ENCODE measurements at regions not wholly inside any gene's neighbourhood (a gene's known extent, or its start where the extent isn't known, plus 50 kb on each side); places are given as distances from the start of the nearest gene placed in this dataset.

DNA sequence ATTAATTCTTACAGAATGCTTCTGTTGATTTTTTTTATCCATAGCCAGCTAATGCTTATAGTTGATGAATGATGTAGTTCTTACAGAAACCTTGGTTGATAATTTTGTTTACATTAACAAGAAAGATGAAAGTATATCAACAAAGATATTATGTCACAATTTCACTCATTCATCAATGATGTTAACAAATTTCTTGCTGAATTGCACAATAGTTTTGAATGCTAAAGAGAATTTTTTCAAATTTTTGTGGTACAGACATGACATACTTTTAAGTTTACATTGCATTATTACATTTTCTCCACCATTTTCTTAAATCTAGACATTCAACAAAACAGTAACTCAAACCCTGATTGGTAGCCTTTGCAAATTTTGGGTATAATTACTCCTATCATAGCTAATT is 236.3 kb downstream of the FOXD2 start:
- Histone ChIP-seq H3K4me2 (ENCODE audit: low read length) (no peak overlapping the region), H3K9me2 (ENCODE audit: low read depth, low read length) (no peaks in the 10 kb centered on the region), H3F3A (ENCODE audit: insufficient read depth, low read length) (no peaks in the 10 kb centered on the region), H3K4me1 (ENCODE audit: insufficient read depth, low read length, severe bottlenecking) (no peaks in the 10 kb centered on the region), H3K27me3 (ENCODE audit: insufficient read depth, low read length) (no peaks in the 10 kb centered on the region), H3K9me3 (ENCODE audit: low read length) (peaks cover 4% of the 10 kb centered on the region; the same call in 1 of the 2 replicates), H3K9ac (ENCODE audit: low read length) (no peak overlapping the region), H4K20me1 (ENCODE audit: insufficient read depth, low read length) (no peaks in the 10 kb centered on the region), H3K27ac (ENCODE audit: low read depth, low read length, poor library complexity, severe bottlenecking) (no peak overlapping the region), H2AFZ (ENCODE audit: low read length) (no peak overlapping the region), H3K79me2 (ENCODE audit: insufficient read depth, low read length) (no peaks in the 10 kb centered on the region), H3K4me3 (ENCODE audit: low read depth, low read length, poor library complexity, severe bottlenecking) (no peak overlapping the region), H3K36me3 (ENCODE audit: insufficient read depth, low read length) (no peaks in the 10 kb centered on the region)
- TF ChIP-seq, protein P1, sequence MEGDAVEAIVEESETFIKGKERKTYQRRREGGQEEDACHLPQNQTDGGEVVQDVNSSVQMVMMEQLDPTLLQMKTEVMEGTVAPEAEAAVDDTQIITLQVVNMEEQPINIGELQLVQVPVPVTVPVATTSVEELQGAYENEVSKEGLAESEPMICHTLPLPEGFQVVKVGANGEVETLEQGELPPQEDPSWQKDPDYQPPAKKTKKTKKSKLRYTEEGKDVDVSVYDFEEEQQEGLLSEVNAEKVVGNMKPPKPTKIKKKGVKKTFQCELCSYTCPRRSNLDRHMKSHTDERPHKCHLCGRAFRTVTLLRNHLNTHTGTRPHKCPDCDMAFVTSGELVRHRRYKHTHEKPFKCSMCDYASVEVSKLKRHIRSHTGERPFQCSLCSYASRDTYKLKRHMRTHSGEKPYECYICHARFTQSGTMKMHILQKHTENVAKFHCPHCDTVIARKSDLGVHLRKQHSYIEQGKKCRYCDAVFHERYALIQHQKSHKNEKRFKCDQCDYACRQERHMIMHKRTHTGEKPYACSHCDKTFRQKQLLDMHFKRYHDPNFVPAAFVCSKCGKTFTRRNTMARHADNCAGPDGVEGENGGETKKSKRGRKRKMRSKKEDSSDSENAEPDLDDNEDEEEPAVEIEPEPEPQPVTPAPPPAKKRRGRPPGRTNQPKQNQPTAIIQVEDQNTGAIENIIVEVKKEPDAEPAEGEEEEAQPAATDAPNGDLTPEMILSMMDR (IDR thresholded peaks at IDR 0.05; ENCODE audit: low read length), result no peak
- no peak for TF ChIP-seq EZH2 (IDR thresholded peaks at IDR 0.05; ENCODE audit: borderline replicate concordance, low read length)

DNA sequence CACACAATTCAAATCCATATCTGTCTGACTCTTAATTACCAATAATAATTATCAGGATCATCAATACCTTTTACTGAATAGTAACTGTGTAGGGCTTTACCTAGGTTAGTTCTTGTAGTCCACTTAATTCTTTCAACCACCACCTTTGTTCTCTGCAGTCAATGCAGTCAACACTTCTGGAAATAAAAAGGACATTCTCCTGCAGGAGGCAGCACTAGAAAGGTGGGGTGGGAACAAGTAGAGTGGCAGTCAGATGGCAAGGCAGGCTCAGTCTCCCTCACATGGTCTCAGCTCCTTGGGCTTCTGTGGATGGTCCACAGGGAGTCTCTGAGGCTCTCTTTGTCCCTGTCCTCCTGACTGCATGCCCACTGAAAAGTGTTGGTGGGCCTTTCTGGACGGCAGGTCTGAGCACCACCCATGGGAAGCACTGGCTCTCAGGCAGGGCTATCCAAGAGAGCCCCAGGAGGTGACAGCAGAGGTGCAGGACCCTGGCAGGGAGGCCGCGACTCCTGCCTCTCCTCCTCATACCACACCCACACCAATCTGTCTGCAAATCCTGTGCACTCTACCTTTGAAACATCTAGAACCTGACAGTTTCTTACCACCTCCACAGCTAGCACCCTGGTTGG is 237.3 kb downstream of the FOXD2 start:
- Histone ChIP-seq H3K9me3 (ENCODE audit: low read length) (peaks cover 4% of the 10 kb centered on the region; the same call in 1 of the 2 replicates), H3K27ac (ENCODE audit: low read depth, low read length, poor library complexity, severe bottlenecking) (no peak overlapping the region), H3K79me2 (ENCODE audit: insufficient read depth, low read length) (no peaks in the 10 kb centered on the region), H4K20me1 (ENCODE audit: insufficient read depth, low read length) (no peaks in the 10 kb centered on the region), H3K36me3 (ENCODE audit: insufficient read depth, low read length) (no peaks in the 10 kb centered on the region), H3K4me1 (ENCODE audit: insufficient read depth, low read length, severe bottlenecking) (no peaks in the 10 kb centered on the region), H3K27me3 (ENCODE audit: insufficient read depth, low read length) (no peaks in the 10 kb centered on the region), H3K4me2 (ENCODE audit: low read length) (no peak overlapping the region), H3F3A (ENCODE audit: insufficient read depth, low read length) (no peaks in the 10 kb centered on the region), H3K4me3 (ENCODE audit: low read depth, low read length, poor library complexity, severe bottlenecking) (no peak overlapping the region), H3K9ac (ENCODE audit: low read length) (no peak overlapping the region), H2AFZ (ENCODE audit: low read length) (no peak overlapping the region), H3K9me2 (ENCODE audit: low read depth, low read length) (no peaks in the 10 kb centered on the region)
- TF ChIP-seq, protein P1 (IDR thresholded peaks at IDR 0.05; ENCODE audit: low read length), result no peak
- no peak for TF ChIP-seq EZH2 (IDR thresholded peaks at IDR 0.05; ENCODE audit: borderline replicate concordance, low read length)

DNA sequence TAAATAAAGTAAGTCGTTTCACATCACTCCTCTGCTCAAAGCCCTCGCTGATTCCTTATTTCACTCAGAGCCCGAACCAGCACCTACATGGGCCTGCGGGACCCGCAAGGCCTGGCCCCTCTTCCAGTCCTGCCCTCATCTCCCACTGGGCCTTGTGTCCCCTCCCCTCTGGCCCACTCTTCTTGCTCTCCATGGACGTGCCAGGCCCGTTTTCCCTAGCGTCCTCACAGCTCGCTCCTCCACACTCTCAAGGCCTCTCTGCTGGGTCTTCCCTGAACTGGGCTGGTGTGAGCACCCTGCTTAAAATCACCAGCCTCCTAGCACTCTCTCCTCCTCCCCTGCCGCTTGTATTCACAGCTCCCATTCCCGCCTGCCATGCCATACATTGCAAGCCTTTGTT is 237.9 kb downstream of the FOXD2 start:
- H3K4me3 ChIP-seq (ENCODE audit: low read depth, low read length, poor library complexity, severe bottlenecking), result no peak overlapping the region
- no peak overlapping the region for H2AFZ ChIP-seq (ENCODE audit: low read length)
- no peaks in the 10 kb centered on the region for H4K20me1 ChIP-seq (ENCODE audit: insufficient read depth, low read length)
- no peaks in the 10 kb centered on the region for H3K9me2 ChIP-seq (ENCODE audit: low read depth, low read length)
- no peak overlapping the region for H3K9ac ChIP-seq (ENCODE audit: low read length)
- H3F3A ChIP-seq (ENCODE audit: insufficient read depth, low read length), result no peaks in the 10 kb centered on the region
- no peaks in the 10 kb centered on the region for H3K36me3 ChIP-seq (ENCODE audit: insufficient read depth, low read length)
- no peak overlapping the region for H3K4me2 ChIP-seq (ENCODE audit: low read length)
- no peak for TF ChIP-seq EZH2 (IDR thresholded peaks at IDR 0.05; ENCODE audit: borderline replicate concordance, low read length)
- TF ChIP-seq, protein P1 (IDR thresholded peaks at IDR 0.05; ENCODE audit: low read length), result no peak
- no peaks in the 10 kb centered on the region for H3K79me2 ChIP-seq (ENCODE audit: insufficient read depth, low read length)
- peaks cover 4% of the 10 kb centered on the region; the same call in 1 of the 2 replicates for H3K9me3 ChIP-seq (ENCODE audit: low read length)
- H3K27me3 ChIP-seq (ENCODE audit: insufficient read depth, low read length), result no peaks in the 10 kb centered on the region
- no peaks in the 10 kb centered on the region for H3K4me1 ChIP-seq (ENCODE audit: insufficient read depth, low read length, severe bottlenecking)
- H3K27ac ChIP-seq (ENCODE audit: low read depth, low read length, poor library complexity, severe bottlenecking), result no peak overlapping the region

Data from OCI-LY1 (cell line).